BLaER1 (cell line): ENCODE measurements at regions not wholly inside any gene's neighbourhood (a gene's known extent, or its start where the extent isn't known, plus 50 kb on each side); places are given as distances from the start of the nearest gene placed in this dataset.

Source experiments
- H3K27ac ChIP-seq: shearing (Covaris generic); formaldehyde crosslinking; 2 replicates; pipeline ENCODE4 v1.8.1; 2022
- H3K27me3 ChIP-seq: shearing (Covaris generic); formaldehyde crosslinking; 2 replicates; pipeline ENCODE4 v1.8.1; 2022
- H3K36me3 ChIP-seq: shearing (Covaris generic); formaldehyde crosslinking; 2 replicates; pipeline ENCODE4 v1.8.1; 2022
- H3K4me1 ChIP-seq: shearing (Covaris generic); formaldehyde crosslinking; 2 replicates; pipeline ENCODE4 v1.8.1; 2022
- H3K4me2 ChIP-seq: shearing (Covaris generic); formaldehyde crosslinking; 2 replicates; pipeline ENCODE4 v1.8.1; 2022
- H3K4me3 ChIP-seq: shearing (Covaris generic); formaldehyde crosslinking; 2 replicates; pipeline ENCODE4 v1.8.1; 2022
- H3K9ac ChIP-seq: shearing (Covaris generic); formaldehyde crosslinking; 2 replicates; pipeline ENCODE4 v1.8.1; 2022
- H3K9me3 ChIP-seq: shearing (Covaris generic); formaldehyde crosslinking; 2 replicates; pipeline ENCODE4 v1.8.1; 2022
- H4K20me1 ChIP-seq: shearing (Covaris generic); formaldehyde crosslinking; 2 replicates; pipeline ENCODE4 v1.8.1; 2022
- Cebpa-rat ChIP-seq: shearing (Covaris generic); IDR thresholded peaks from 2 replicates; pipeline ENCODE4 v1.8.1; 2022

GRCh38 chr5:54673523-54674225 is 156.1 kb downstream of the SNX18 start:
- Histone ChIP-seq H4K20me1 (no peaks in the 10 kb centered on the region), H3K36me3 (no peaks in the 10 kb centered on the region), H3K4me2 (peak overlapping the region; percentile 68), H3K4me1 (peaks cover 44% of the 10 kb centered on the region), H3K9ac (no peak overlapping the region), H3K27ac (peak overlapping the region; percentile 48; the same call in 1 of the 2 replicates), H3K27me3 (no peaks in the 10 kb centered on the region), H3K9me3 (peaks cover 37% of the 10 kb centered on the region), H3K4me3 (no peak overlapping the region)
- no peak for TF ChIP-seq Cebpa-rat

GRCh38 chr5:54672871-54673270 is 155.3 kb downstream of the SNX18 start:
- Histone ChIP-seq H3K27me3 (no peaks in the 10 kb centered on the region), H3K4me3 (no peak overlapping the region; the same call in 1 of the 2 replicates), H4K20me1 (no peaks in the 10 kb centered on the region), H3K9ac (no peak overlapping the region), H3K27ac (no peak overlapping the region), H3K4me2 (no peak overlapping the region), H3K4me1 (peaks cover 44% of the 10 kb centered on the region), H3K36me3 (no peaks in the 10 kb centered on the region), H3K9me3 (peaks cover 44% of the 10 kb centered on the region)
- TF ChIP-seq Cebpa-rat, result no peak

- no peak for TF ChIP-seq Cebpa-rat
- Histone ChIP-seq H3K4me3 (no peak overlapping the region), H3K4me1 (peaks cover 44% of the 10 kb centered on the region), H3K36me3 (no peaks in the 10 kb centered on the region), H3K9me3 (peaks cover 44% of the 10 kb centered on the region), H3K27me3 (no peaks in the 10 kb centered on the region), H3K4me2 (no peak overlapping the region), H3K27ac (no peak overlapping the region), H4K20me1 (no peaks in the 10 kb centered on the region), H3K9ac (no peak overlapping the region)
Measured at GRCh38 chr5:54671681-54672080, 154.1 kb downstream of the SNX18 start.

- Histone ChIP-seq H3K4me1 (peaks cover 44% of the 10 kb centered on the region), H3K9me3 (peaks cover 44% of the 10 kb centered on the region)
- TF ChIP-seq Cebpa-rat, result no peak
Measured at GRCh38 chr5:54671111-54671531, 153.6 kb downstream of the SNX18 start.

GRCh38 chr5:54670281-54670680 is 152.7 kb downstream of the SNX18 start:
- Histone ChIP-seq H3K27me3 (no peaks in the 10 kb centered on the region), H3K9ac (no peak overlapping the region), H4K20me1 (no peaks in the 10 kb centered on the region), H3K27ac (peak overlapping the region; percentile 13; the same call in 1 of the 2 replicates), H3K4me3 (no peak overlapping the region), H3K9me3 (peaks cover 44% of the 10 kb centered on the region), H3K36me3 (no peaks in the 10 kb centered on the region), H3K4me1 (peaks cover 44% of the 10 kb centered on the region), H3K4me2 (peak overlapping the region; percentile 64)
- TF ChIP-seq Cebpa-rat, result no peak

More at GRCh38 chr5:54671111-54671531, 153.6 kb downstream of the SNX18 start:
- Histone ChIP-seq H4K20me1 (no peaks in the 10 kb centered on the region), H3K27me3 (no peaks in the 10 kb centered on the region), H3K36me3 (no peaks in the 10 kb centered on the region), H3K4me3 (no peak overlapping the region), H3K4me2 (no peak overlapping the region), H3K9ac (no peak overlapping the region), H3K27ac (no peak overlapping the region)

GRCh38 chr5:54669845-54670244 is 152.3 kb downstream of the SNX18 start:
- H3K36me3 ChIP-seq, result no peaks in the 10 kb centered on the region
- no peaks in the 10 kb centered on the region for H3K27me3 ChIP-seq
- peak overlapping the region; percentile 64 for H3K4me2 ChIP-seq
- TF ChIP-seq Cebpa-rat, result no peak
- H3K9ac ChIP-seq, result no peak overlapping the region
- H3K9me3 ChIP-seq, result peaks cover 40% of the 10 kb centered on the region
- no peak overlapping the region for H3K4me3 ChIP-seq
- H4K20me1 ChIP-seq, result no peaks in the 10 kb centered on the region
- peaks cover 44% of the 10 kb centered on the region for H3K4me1 ChIP-seq
- peak overlapping the region; percentile 13; the same call in 1 of the 2 replicates for H3K27ac ChIP-seq

GRCh38 chr5:54669285-54669684 is 151.7 kb downstream of the SNX18 start:
- H4K20me1 ChIP-seq, result no peaks in the 10 kb centered on the region
- H3K27ac ChIP-seq, result no peak overlapping the region
- H3K4me2 ChIP-seq, result peak overlapping the region; percentile 64
- no peak overlapping the region for H3K4me3 ChIP-seq
- peaks cover 41% of the 10 kb centered on the region for H3K4me1 ChIP-seq
- no peaks in the 10 kb centered on the region for H3K36me3 ChIP-seq
- TF ChIP-seq Cebpa-rat, result no peak
- no peaks in the 10 kb centered on the region for H3K27me3 ChIP-seq
- peaks cover 38% of the 10 kb centered on the region for H3K9me3 ChIP-seq
- H3K9ac ChIP-seq, result no peak overlapping the region

- no peaks in the 10 kb centered on the region for H4K20me1 ChIP-seq
- H3K36me3 ChIP-seq, result no peaks in the 10 kb centered on the region
- no peaks in the 10 kb centered on the region for H3K27me3 ChIP-seq
- no peak overlapping the region for H3K4me2 ChIP-seq
- peaks cover 38% of the 10 kb centered on the region for H3K9me3 ChIP-seq
- TF ChIP-seq Cebpa-rat, result no peak
- H3K9ac ChIP-seq, result no peak overlapping the region
- no peak overlapping the region for H3K27ac ChIP-seq
- H3K4me1 ChIP-seq, result peaks cover 41% of the 10 kb centered on the region
- H3K4me3 ChIP-seq, result no peak overlapping the region
Measured at GRCh38 chr5:54668096-54668495, 150.5 kb downstream of the SNX18 start.

- Histone ChIP-seq H3K4me1 (peaks cover 35% of the 10 kb centered on the region), H3K4me3 (no peak overlapping the region), H3K4me2 (no peak overlapping the region), H3K9ac (no peak overlapping the region), H3K9me3 (peaks cover 28% of the 10 kb centered on the region), H3K27ac (no peak overlapping the region), H4K20me1 (no peaks in the 10 kb centered on the region), H3K27me3 (no peaks in the 10 kb centered on the region), H3K36me3 (no peaks in the 10 kb centered on the region)
- no peak for TF ChIP-seq Cebpa-rat
Measured at GRCh38 chr5:54667136-54667535, 149.6 kb downstream of the SNX18 start.

- H3K9me3 ChIP-seq, result peaks cover 16% of the 10 kb centered on the region
- H3K36me3 ChIP-seq, result no peaks in the 10 kb centered on the region
- peak overlapping the region; percentile 35; the same call in 1 of the 2 replicates for H3K4me2 ChIP-seq
- no peak overlapping the region for H3K9ac ChIP-seq
- H3K27ac ChIP-seq, result no peak overlapping the region
- no peak overlapping the region for H3K4me3 ChIP-seq
- no peaks in the 10 kb centered on the region for H3K27me3 ChIP-seq
- TF ChIP-seq Cebpa-rat, result no peak
- H3K4me1 ChIP-seq, result peaks cover 15% of the 10 kb centered on the region; the same call in 1 of the 2 replicates
- no peaks in the 10 kb centered on the region for H4K20me1 ChIP-seq
Measured at GRCh38 chr5:54663866-54664265, 146.3 kb downstream of the SNX18 start.
